ENCODE measurements at regions not wholly inside any gene's neighbourhood (a gene's known extent, or its start where the extent isn't known, plus 50 kb on each side); places are given as distances from the start of the nearest gene placed in this dataset.

DNA sequence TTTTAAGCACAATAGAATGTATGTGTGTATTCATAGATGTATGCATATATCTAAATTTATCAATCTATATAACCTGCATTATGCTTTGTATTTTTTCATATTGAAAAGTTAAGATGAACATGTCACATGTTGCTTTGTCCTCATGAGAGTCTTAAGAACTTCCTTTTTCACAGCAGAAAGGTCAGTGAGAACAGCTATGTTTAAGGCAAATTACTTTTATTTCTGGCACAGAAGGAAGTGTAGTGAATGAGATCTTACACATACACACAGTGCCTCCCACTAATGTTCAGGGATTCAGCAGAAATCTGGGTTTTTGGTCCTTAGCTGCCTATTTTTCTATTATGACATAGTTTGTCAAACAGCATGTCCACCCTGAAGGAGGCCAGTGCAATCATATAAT lies 134.8 kb downstream of the TMEM26 start:
- no peak for DNase-seq (ENCODE audit: low spot score)

DNA sequence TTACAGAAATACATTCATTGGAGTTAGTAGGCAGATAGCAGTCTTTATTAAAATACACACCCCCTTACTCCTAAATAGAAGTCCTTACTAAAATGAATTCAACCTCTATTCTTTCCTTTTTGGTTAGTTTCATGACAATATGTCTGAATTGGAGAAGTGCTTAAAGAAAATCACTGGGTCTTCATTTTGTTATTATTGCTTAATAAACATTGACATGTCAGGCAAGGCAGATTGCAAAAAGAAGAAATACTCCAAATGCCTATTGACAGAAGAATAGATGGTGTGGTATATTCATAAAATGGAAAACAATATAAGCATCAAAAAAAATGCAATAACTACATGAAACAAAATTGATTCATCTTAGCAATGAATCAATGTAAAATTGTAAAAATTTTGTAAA lies 135.5 kb downstream of the TMEM26 start:
- DNase-seq (ENCODE audit: low spot score): no peak

- no peak for DNase-seq (ENCODE audit: low spot score)
Observed at GRCh38 chr10:61316676-61317265, 136.4 kb downstream of the TMEM26 start.

GRCh38 chr10:61314273-61314672 lies 138.9 kb downstream of the TMEM26 start:
- no peak for DNase-seq (ENCODE audit: low spot score)

GRCh38 chr10:61313460-61313859 lies 139.7 kb downstream of the TMEM26 start:
- DNase-seq (ENCODE audit: low spot score): peak; percentile 1

DNA sequence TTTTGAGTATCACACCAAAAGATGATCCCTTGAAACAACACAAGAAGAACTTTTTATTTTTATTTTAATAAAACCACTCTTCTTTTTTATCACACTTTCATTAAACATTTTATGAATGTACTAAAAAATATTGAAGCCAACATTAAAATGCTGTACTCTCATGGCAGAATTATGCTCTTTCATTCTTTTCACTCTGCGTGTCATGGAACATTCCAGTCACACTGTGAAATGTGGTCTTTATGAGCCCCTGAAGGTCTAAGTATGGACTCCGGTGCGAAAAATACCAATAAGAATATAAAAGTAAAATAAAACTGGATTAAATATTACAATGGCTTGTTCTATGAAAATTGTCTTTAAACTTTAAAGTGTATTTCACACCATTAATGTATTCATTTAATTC lies 148.4 kb downstream of the TMEM26 start:
- no peak for DNase-seq (ENCODE audit: low spot score)

GRCh38 chr10:61302124-61302523 lies 151.1 kb downstream of the TMEM26 start:
- DNase-seq (ENCODE audit: low spot score): no peak

GRCh38 chr10:61301575-61301974 lies 151.6 kb downstream of the TMEM26 start:
- DNase-seq (ENCODE audit: low spot score): no peak

DNA sequence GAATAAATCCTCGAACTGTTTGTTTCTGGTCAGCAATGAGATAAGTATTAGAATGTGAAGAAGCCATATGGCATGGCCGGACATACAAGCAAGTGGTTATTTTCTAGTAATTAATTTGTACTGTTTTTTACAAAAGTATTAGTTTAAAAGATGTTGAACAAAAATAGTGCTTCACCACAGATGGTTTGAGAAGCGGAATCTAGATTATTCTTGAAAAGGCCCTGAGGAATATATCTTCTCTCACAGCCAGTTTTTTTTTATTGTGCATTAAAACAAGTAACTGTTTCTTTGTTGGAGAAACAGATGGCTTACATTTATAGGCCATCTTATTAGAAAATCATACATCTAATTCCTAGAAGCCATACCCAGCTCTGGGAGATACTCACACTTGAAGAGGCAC lies 153.3 kb downstream of the TMEM26 start:
- DNase-seq (ENCODE audit: low spot score): no peak

DNA sequence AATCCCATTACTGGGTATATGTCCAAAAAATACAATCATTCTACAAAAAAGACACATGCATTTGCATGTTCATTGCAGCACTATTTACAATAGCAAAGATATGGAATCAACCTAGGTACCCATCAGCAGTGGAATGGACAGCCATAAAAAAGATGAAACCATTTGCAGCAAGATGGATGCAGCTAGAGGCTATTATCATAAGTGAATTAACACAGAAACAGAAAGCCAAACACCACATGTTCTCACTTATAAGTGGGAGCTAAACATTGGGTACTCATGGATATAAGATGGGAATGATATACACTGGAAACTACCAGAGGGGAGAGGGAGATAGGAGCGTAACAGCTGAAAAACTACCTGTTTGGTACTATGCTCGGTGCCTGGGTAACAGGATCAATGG lies 154.0 kb downstream of the TMEM26 start:
- DNase-seq (ENCODE audit: low spot score): no peak

DNA sequence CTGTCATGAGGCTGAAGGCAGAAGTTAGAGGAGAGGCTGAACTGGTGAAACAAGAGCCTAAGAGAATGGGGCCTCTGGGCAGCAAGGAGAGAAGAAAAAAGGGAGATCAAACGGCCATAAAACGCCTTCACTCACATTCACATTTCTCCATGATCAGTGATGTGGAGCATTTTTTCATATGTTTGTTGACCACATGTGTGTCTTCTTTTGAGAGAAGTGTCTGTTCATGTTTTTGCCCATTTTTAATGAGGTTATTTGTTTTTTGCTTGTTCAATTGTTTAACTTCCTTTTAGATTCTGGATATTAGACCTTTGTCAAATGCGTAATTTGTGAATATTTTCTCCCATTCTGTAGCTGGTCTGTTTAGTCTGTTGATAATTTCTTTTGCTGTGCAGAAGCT lies 155.0 kb downstream of the TMEM26 start:
- DNase-seq (ENCODE audit: low spot score): no peak

DNA sequence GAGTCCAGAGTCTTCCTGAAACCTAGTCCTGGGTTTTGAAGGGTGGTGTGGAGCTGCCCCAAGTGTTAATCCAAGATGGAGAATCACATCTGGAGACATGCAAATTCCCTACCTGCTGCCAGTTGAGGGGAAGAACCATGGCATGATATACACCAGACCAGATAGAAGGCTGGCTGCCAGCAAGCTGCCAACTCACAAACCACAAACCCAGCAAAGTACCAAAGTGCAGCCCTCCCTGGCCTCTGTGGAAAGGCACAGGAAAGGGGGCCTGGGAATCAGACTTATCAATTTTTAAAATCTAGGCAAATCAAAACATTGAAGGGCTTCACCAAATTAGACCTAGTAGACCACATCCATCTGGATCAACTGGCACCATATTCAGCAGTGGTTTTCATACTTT lies 157.0 kb downstream of the TMEM26 start:
- no peak for DNase-seq (ENCODE audit: low spot score)

- no peak for DNase-seq (ENCODE audit: low spot score)
Observed at GRCh38 chr10:61294131-61294530, 159.1 kb downstream of the TMEM26 start.

DNA sequence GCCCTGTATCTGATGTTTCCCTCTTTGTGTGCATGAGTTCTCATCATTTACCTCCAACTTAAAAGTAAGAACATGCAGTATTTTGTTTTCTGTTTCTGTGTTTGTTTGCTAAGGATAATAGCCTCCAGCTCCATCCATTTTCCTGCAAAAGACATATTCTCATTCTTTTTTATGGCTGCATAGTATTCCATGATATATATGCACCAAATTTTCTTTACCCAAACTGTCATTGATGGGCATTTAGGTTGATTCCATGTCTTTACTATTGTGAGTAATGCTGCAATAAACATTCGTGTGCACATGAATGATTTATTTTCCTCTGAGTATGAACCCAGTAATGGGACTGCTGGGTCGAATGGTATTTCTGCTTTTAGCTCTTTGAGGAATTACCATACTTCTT lies 163.4 kb downstream of the TMEM26 start:
- no peak for DNase-seq (ENCODE audit: low spot score)

GRCh38 chr10:61286686-61287085 lies 166.5 kb downstream of the TMEM26 start:
- no peak for DNase-seq (ENCODE audit: low spot score)

DNA sequence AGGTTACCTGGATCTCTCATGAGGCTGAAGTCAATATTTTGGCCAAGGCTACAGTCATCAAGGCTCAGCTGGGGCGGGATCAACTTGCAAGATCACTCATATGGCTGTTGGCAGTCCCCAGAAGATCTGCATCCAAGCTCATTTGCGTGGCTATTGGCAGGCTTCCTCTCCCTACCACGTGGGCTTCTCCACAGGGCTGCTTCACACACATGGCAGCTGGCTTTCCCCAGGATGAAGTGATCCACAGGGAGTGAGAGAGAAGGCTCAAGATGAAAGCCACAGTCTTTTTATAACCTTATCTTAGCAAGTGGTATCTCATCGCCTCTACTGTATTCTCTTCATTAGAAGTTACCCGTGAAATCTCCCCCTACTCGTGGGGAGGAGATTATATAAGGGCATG lies 167.4 kb downstream of the TMEM26 start:
- no peak for DNase-seq (ENCODE audit: low spot score)

- DNase-seq (ENCODE audit: low spot score): peak; percentile 54
Observed at GRCh38 chr10:61284222-61284890, 168.8 kb downstream of the TMEM26 start.

- no peak for DNase-seq (ENCODE audit: low spot score)
Observed at GRCh38 chr10:61283481-61284221, 169.5 kb downstream of the TMEM26 start.

DNA sequence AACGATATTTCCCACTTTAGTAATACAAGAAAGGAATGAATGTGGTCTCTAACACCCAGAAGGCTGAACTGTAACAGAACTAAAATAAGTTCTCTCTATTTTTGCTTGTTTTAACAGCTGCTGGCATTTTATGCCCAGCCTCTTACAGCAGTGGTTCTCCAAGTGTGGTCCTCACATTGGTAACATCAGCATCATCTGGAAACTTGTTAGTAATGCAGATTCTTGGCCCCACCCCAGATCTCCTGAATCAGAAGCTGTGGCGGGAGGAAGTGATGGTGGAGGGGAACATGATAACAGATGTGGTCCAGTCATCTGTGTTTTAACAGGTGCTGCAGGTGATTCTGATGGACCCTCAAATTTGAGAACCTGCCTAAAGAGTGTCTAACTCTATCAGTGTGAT lies 170.1 kb downstream of the TMEM26 start:
- DNase-seq (ENCODE audit: low spot score): no peak

DNA sequence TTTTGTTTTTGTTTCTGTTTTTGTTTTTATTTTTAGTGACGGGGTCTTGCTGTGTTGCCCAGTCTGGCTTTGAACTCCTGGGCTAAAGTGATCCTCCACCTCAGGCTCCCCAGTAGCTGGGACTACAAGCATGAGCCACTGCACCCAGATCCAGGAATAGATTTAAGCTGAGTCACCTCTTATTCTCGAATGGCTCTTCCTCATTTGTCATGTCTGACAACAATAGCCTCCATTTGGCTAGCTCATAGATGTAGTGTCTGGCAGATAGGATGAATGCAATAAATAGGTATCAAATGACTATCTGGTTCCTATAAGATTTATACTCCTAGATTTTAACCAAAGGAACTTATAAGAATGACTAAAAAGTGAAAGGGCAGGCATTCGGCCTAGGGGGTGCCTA lies 172.9 kb downstream of the TMEM26 start:
- peak; percentile 79 for DNase-seq (ENCODE audit: low spot score)

DNA sequence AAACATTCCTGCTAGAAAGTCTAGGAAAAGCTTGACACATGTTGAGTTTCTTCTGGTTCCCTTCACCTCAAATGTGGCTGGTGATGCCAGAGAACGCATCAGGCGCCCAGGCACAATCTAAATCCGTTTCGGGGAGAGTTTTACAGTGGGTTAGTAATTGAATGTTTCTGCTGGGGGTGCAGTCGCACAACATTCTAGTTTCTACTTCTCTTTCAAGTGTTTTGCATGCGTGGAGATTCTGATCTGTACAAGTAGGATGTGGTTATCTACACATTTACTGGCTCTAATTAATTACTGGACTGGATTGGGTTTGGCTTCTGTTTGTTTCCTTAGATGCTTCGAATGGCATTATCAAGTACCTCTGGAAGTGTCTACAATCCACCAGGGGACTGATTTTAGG lies 173.8 kb downstream of the TMEM26 start:
- no peak for DNase-seq (ENCODE audit: low spot score)

DNA sequence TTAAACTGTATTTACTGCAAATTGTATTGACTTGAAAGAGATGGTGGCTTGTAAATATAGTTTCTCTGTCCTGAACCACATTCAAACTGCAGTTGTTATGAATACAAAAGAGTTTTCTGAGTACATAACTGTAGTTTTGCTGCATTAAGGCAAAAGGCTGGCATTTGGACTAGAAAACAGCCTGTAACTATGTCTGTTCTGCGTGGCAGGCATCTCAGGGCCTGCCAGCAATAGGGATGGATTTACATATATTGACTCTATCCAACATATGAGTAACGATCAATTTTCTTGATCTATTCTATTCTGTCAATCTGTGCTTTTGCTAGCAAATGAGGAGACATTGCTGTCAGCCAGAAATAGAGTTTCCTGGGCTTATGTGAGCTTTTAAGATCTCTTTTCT lies 174.6 kb downstream of the TMEM26 start:
- DNase-seq (ENCODE audit: low spot score): no peak

- DNase-seq (ENCODE audit: low spot score): no peak
Observed at GRCh38 chr10:61272781-61273180, 180.4 kb downstream of the TMEM26 start.

Data from kidney tubule cell (primary cell).